H9 (cell line): ENCODE measurements at regions not wholly inside any gene's neighbourhood (a gene's known extent, or its start where the extent isn't known, plus 50 kb on each side); places are given as distances from the start of the nearest gene placed in this dataset.
A peak's percentile ranks its signal among the peaks of the same experiment; 100 is the strongest.

Experiments
- DNase-seq: peaks from one replicate; pipeline ENCODE4 v3.0.0-alpha.2; 2017
- H2AFZ ChIP-seq: one replicate; pipeline ENCODE4 v1.6.1; 2013; ENCODE audit warnings: mild to moderate bottlenecking, low read length, control low read depth, moderate library complexity
- H2AK5ac ChIP-seq: 2 replicates; pipeline ENCODE4 v1.6.1; 2013; ENCODE audit warnings: low read length, control low read depth, mixed read lengths; ENCODE audit not compliant: insufficient read length
- H2BK120ac ChIP-seq: one replicate; pipeline ENCODE4 v1.6.1; 2013; ENCODE audit warnings: low read depth, mild to moderate bottlenecking, low read length, control low read depth, inconsistent platforms; ENCODE audit not compliant: poor library complexity, severe bottlenecking
- H2BK12ac ChIP-seq: 2 replicates; pipeline ENCODE4 v1.6.1; 2013; ENCODE audit warnings: low read length, control low read depth, mixed read lengths, low read depth; ENCODE audit not compliant: insufficient read length
- H2BK15ac ChIP-seq: 2 replicates; pipeline ENCODE4 v1.6.1; 2013; ENCODE audit warnings: low read depth, low read length, control low read depth
- H2BK20ac ChIP-seq: one replicate; pipeline ENCODE4 v1.6.1; 2013; ENCODE audit warnings: low read depth, mild to moderate bottlenecking, low read length, control low read depth, inconsistent platforms; ENCODE audit not compliant: poor library complexity, severe bottlenecking
- H2BK5ac ChIP-seq: 2 replicates; pipeline ENCODE4 v1.6.1; 2013; ENCODE audit warnings: low read length, control low read depth, mixed read lengths; ENCODE audit not compliant: insufficient read length
- H3K14ac ChIP-seq: 2 replicates; pipeline ENCODE4 v1.6.1; 2013; ENCODE audit warnings: low read length, control low read depth; ENCODE audit not compliant: insufficient read depth
- H3K18ac ChIP-seq: 2 replicates; pipeline ENCODE4 v1.6.1; 2013; ENCODE audit warnings: low read depth, mild to moderate bottlenecking, mixed read lengths, low read length, control low read depth; ENCODE audit not compliant: insufficient read length
- H3K23ac ChIP-seq: 2 replicates; pipeline ENCODE4 v1.6.1; 2013; ENCODE audit warnings: low read length, control low read depth, mixed read lengths, low read depth; ENCODE audit not compliant: insufficient read length
- H3K23me2 ChIP-seq: 2 replicates; pipeline ENCODE4 v1.6.1; 2013; ENCODE audit warnings: low read depth, mild to moderate bottlenecking, mixed read lengths, low read length, control low read depth; ENCODE audit not compliant: insufficient read length, poor library complexity, severe bottlenecking
- H3K27ac ChIP-seq: 2 replicates; pipeline ENCODE4 v1.5.1; 2013; ENCODE audit warnings: low read length, control low read depth, mixed read lengths, low read depth; ENCODE audit not compliant: insufficient read length
- H3K27me3 ChIP-seq: 2 replicates; pipeline ENCODE4 v1.6.1; 2013; ENCODE audit warnings: low read length, control low read depth, inconsistent platforms; ENCODE audit not compliant: insufficient read depth
- H3K4ac ChIP-seq: 2 replicates; pipeline ENCODE4 v1.6.1; 2013; ENCODE audit warnings: low read depth, mild to moderate bottlenecking, control low read depth, inconsistent platforms, low read length, moderate library complexity
- H3K4me1 ChIP-seq: 2 replicates; pipeline ENCODE4 v1.6.1; 2013; ENCODE audit warnings: low read length, control low read depth, inconsistent platforms; ENCODE audit not compliant: insufficient read depth
- H3K4me2 ChIP-seq: 2 replicates; pipeline ENCODE4 v1.6.1; 2013; ENCODE audit warnings: low read length, control low read depth, mixed read lengths; ENCODE audit not compliant: insufficient read length, insufficient read depth
- H3K56ac ChIP-seq: 2 replicates; pipeline ENCODE4 v1.6.1; 2013; ENCODE audit warnings: low read depth, mild to moderate bottlenecking, mixed read lengths, low read length, control low read depth; ENCODE audit not compliant: insufficient read length
- H3K79me1 ChIP-seq: 2 replicates; pipeline ENCODE4 v1.6.1; 2013; ENCODE audit warnings: low read depth, mild to moderate bottlenecking, moderate library complexity, low read length, control low read depth, inconsistent platforms; ENCODE audit not compliant: insufficient read depth, poor library complexity, severe bottlenecking
- H3K79me2 ChIP-seq: 2 replicates; pipeline ENCODE4 v1.6.1; 2013; ENCODE audit warnings: low read length, control low read depth, inconsistent platforms; ENCODE audit not compliant: insufficient read depth
- H3K9ac ChIP-seq: 2 replicates; pipeline ENCODE4 v1.6.1; 2013; ENCODE audit warnings: low read length, control low read depth, mixed read lengths; ENCODE audit not compliant: insufficient read length; ENCODE audit errors: extremely low read depth
- H3K9me3 ChIP-seq: one replicate; pipeline ENCODE4 v1.6.1; 2013; ENCODE audit warnings: low read depth, low read length, inconsistent platforms; ENCODE audit not compliant: control insufficient read depth
- H3T11ph ChIP-seq: one replicate; pipeline ENCODE4 v1.6.1; 2013; ENCODE audit warnings: mild to moderate bottlenecking, low read length, control low read depth, inconsistent platforms
- H4K20me1 ChIP-seq: one replicate; pipeline ENCODE4 v1.6.1; 2013; ENCODE audit not compliant: control insufficient read depth, insufficient read length, insufficient read depth
- H4K5ac ChIP-seq: 2 replicates; pipeline ENCODE4 v1.6.1; 2013; ENCODE audit warnings: low read depth, mild to moderate bottlenecking, mixed read lengths, low read length, control low read depth; ENCODE audit not compliant: insufficient read length
- H4K8ac ChIP-seq: replicated peaks from 2 replicates; pipeline ENCODE4 v1.6.1; 2013; ENCODE audit warnings: low read length, control low read depth, mixed read lengths, low read depth; ENCODE audit not compliant: insufficient read length
- H4K91ac ChIP-seq: 2 replicates; pipeline ENCODE4 v1.6.1; 2013; ENCODE audit warnings: low read depth, mild to moderate bottlenecking, moderate library complexity, mixed read lengths, low read length, control low read depth; ENCODE audit not compliant: insufficient read length
- H3K27ac Mint-ChIP-seq, 3 experiments: 2 replicates in 2 of 3; 3 replicates in 1 of 3; pipeline ENCODE4 v1.8.0; 2020 to 2021; ENCODE audit warnings: mixed read lengths in 3 of 3, mild to moderate bottlenecking in 1 of 3, moderate library complexity in 1 of 3
- H3K27me3 Mint-ChIP-seq: 2 replicates; pipeline ENCODE4 v1.8.0; 2021; ENCODE audit warnings: low read depth, mild to moderate bottlenecking, moderate library complexity, mixed read lengths
- H3K36me3 Mint-ChIP-seq, 3 experiments: 2 replicates in 2 of 3; 3 replicates in 1 of 3; pipeline ENCODE4 v1.8.0; 2020 to 2021; ENCODE audit warnings: low read depth in 3 of 3, mixed read lengths in 3 of 3; ENCODE audit not compliant: insufficient read depth in 1 of 3
- H3K4me1 Mint-ChIP-seq, 2 experiments: 2 replicates each; pipeline ENCODE4 v1.8.0; 2020; ENCODE audit warnings: mixed read lengths in 2 of 2
- H3K4me3 Mint-ChIP-seq, 2 experiments: 2 replicates in 1 of 2; 3 replicates in 1 of 2; pipeline ENCODE4 v1.8.0; 2020 to 2021; ENCODE audit warnings: mild to moderate bottlenecking in 2 of 2, mixed read lengths in 2 of 2, moderate library complexity in 1 of 2
- H3K9me3 Mint-ChIP-seq, 2 experiments: 2 replicates in 1 of 2; 3 replicates in 1 of 2; pipeline ENCODE4 v1.8.0; 2020; ENCODE audit warnings: mild to moderate bottlenecking in 2 of 2, mixed read lengths in 2 of 2, moderate library complexity in 1 of 2
- CTCF ChIP-seq: fragments of 200-600 bp; sonication (generic); conservative IDR thresholded peaks from 3 replicates; pipeline ENCODE4 v1.8.0; 2021; ENCODE audit warnings: antibody characterized with exemption, mild to moderate bottlenecking

- Histone ChIP-seq H2BK20ac (no peak overlapping the region), H2BK12ac (no peak overlapping the region), H3T11ph (no peak overlapping the region), H3K23ac (no peak overlapping the region), H2AFZ (no peak overlapping the region), H3K4ac (no peak overlapping the region), H3K27ac (no peak overlapping the region), H4K8ac (no peak overlapping the region), H3K79me2 (no peaks in the 10 kb centered on the region), H3K9me3 (no peaks in the 10 kb centered on the region), H3K23me2 (no peaks in the 10 kb centered on the region), H4K20me1 (no peaks in the 10 kb centered on the region), H3K27me3 (no peaks in the 10 kb centered on the region), H3K56ac (no peak overlapping the region), H3K4me1 (no peaks in the 10 kb centered on the region), H3K9ac (no peak overlapping the region), H2BK15ac (no peak overlapping the region), H3K14ac (no peak overlapping the region), H3K4me2 (no peak overlapping the region), H4K5ac (no peak overlapping the region), H2BK120ac (no peak overlapping the region), H3K18ac (no peak overlapping the region), H3K79me1 (no peaks in the 10 kb centered on the region), H4K91ac (no peak overlapping the region), H2BK5ac (no peak overlapping the region), H2AK5ac (no peak overlapping the region)
- Mint-ChIP-seq H3K4me1 (peaks cover 2% of the 10 kb centered on the region in 2 experiments; a peak in 1 of 4 replicates), H3K36me3 (no peaks in the 10 kb centered on the region; a peak in 1 of 7 replicates), H3K9me3 (no peaks in the 10 kb centered on the region), H3K27me3 (no peaks in the 10 kb centered on the region), H3K27ac (peak overlapping the region in 1 of 3 experiments; percentile 41; a peak in 1 of 7 replicates), H3K4me3 (no peak overlapping the region)
- TF ChIP-seq CTCF, result no peak
- DNase-seq, result no peak
Measured at GRCh38 chr9:12879961-12880360, 105.1 kb downstream of the LURAP1L start.
